GM19372 (cell line): ENCODE measurements at regions not wholly inside any gene's neighbourhood (a gene's known extent, or its start where the extent isn't known, plus 50 kb on each side); places are given as distances from the start of the nearest gene placed in this dataset.

ENCODE experiments used
- ATAC-seq: cut with Tn5 transposase; IDR thresholded peaks from one replicate; pipeline ENCODE4 v1.9.1; 2021; ENCODE audit warnings: mild to moderate bottlenecking, low read depth, moderate library complexity; ENCODE audit not compliant: unreplicated experiment

GRCh38 chr2:16615687-16616615 is 49.7 kb downstream of the CYRIA start:
- no peak for ATAC-seq

- no peak for ATAC-seq
These were observed 50.4 kb downstream of the CYRIA start for GRCh38 chr2:16615246-16615645.

GRCh38 chr2:16614314-16614860 is 51.2 kb downstream of the CYRIA start:
- no peak for ATAC-seq

- peak; percentile 42 for ATAC-seq
These were observed 52.1 kb downstream of the CYRIA start for GRCh38 chr2:16613539-16614011.

- ATAC-seq = no peak
These were observed 53.1 kb downstream of the CYRIA start for GRCh38 chr2:16612490-16612889.

- no peak for ATAC-seq
These were observed 55.8 kb downstream of the CYRIA start for GRCh38 chr2:16609786-16610185.

GRCh38 chr2:16608661-16609643 is 56.7 kb downstream of the CYRIA start:
- ATAC-seq = peak; percentile 86

- no peak for ATAC-seq
These were observed 58.3 kb downstream of the CYRIA start for GRCh38 chr2:16607301-16607700.

- no peak for ATAC-seq
These were observed 61.4 kb downstream of the CYRIA start for GRCh38 chr2:16604236-16604635.

- no peak for ATAC-seq
These were observed 74.2 kb downstream of the CYRIA start for GRCh38 chr2:16591370-16591933.

GRCh38 chr2:16589465-16589864 is 76.2 kb downstream of the CYRIA start:
- no peak for ATAC-seq

GRCh38 chr2:16588565-16588964 is 77.1 kb downstream of the CYRIA start:
- ATAC-seq = no peak

GRCh38 chr2:16587601-16588000 is 78.0 kb downstream of the CYRIA start:
- no peak for ATAC-seq

GRCh38 chr2:16584824-16585540 is 80.7 kb downstream of the CYRIA start:
- ATAC-seq = no peak

GRCh38 chr2:16584084-16584483 is 81.5 kb downstream of the CYRIA start:
- ATAC-seq = no peak

GRCh38 chr2:16581241-16581640 is 84.4 kb downstream of the CYRIA start:
- no peak for ATAC-seq

- no peak for ATAC-seq
These were observed 87.6 kb downstream of the CYRIA start for GRCh38 chr2:16578081-16578480.

GRCh38 chr2:16570516-16570915 is 95.1 kb downstream of the CYRIA start:
- no peak for ATAC-seq

- no peak for ATAC-seq
These were observed 96.4 kb downstream of the CYRIA start for GRCh38 chr2:16568998-16569784.
